ENCODE measurements at regions not wholly inside any gene's neighbourhood (a gene's known extent, or its start where the extent isn't known, plus 50 kb on each side); places are given as distances from the start of the nearest gene placed in this dataset.
A peak's percentile ranks its signal among the peaks of the same experiment; 100 is the strongest.

- no peak for DNase-seq (ENCODE audit: low read depth, low spot score)
- FAIRE-seq, result no peak
- H2AFZ ChIP-seq (ENCODE audit: control insufficient read depth, low read length), result no peak overlapping the region
These were observed 210.6 kb upstream of the GADL1 start for GRCh38 chr3:31105011-31105410.

GRCh38 chr3:31105438-31106077 lies 211.1 kb upstream of the GADL1 start:
- Histone ChIP-seq H3K9me3 (ENCODE audit: control insufficient read depth, low read depth, low read length) (no peaks in the 10 kb centered on the region), H3K9ac (ENCODE audit: control insufficient read depth, extremely low read depth, insufficient read depth, low read length) (no peak overlapping the region), H3K79me2 (ENCODE audit: control insufficient read depth, insufficient read depth, low read length) (no peaks in the 10 kb centered on the region), H3K27ac (ENCODE audit: control insufficient read depth, insufficient read depth, low read length) (peak overlapping the region; percentile 73), H3K27me3 (ENCODE audit: control insufficient read depth, extremely low read depth, insufficient read depth, low read length) (no peaks in the 10 kb centered on the region), H3K36me3 (ENCODE audit: control insufficient read depth in 2 of 2, extremely low read depth in 1 of 2, insufficient read depth in 2 of 2, low read length in 2 of 2) (no peaks in the 10 kb centered on the region), H3K4me1 (ENCODE audit: control insufficient read depth, extremely low read depth, insufficient read depth, low read length) (peaks cover 62% of the 10 kb centered on the region), H2AFZ (ENCODE audit: control insufficient read depth, low read length) (no peak overlapping the region), H3K4me3 (ENCODE audit: control insufficient read depth in 2 of 3, extremely low read depth in 1 of 3, insufficient read depth in 2 of 3, low read depth in 1 of 3, low read length in 3 of 3) (peak overlapping the region in 2 of 3 experiments; percentile 2 to 15), H3K9me1 (ENCODE audit: control insufficient read depth, extremely low read depth, insufficient read depth, low read length) (no peaks in the 10 kb centered on the region), H4K20me1 (ENCODE audit: control insufficient read depth, extremely low read depth, insufficient read depth, low read length) (no peaks in the 10 kb centered on the region), H3K4me2 (ENCODE audit: control insufficient read depth, extremely low read depth, insufficient read depth, low read depth, low read length) (peak overlapping the region; percentile 81)
- DNase-seq (ENCODE audit: low read depth, low spot score) (peak; percentile 89), FAIRE-seq (peak; percentile 81)
- no peak for TF ChIP-seq CTCF (optimal IDR thresholded peaks at IDR 0.05 in 1 of 3, IDR thresholded peaks at IDR 0.05 in 1 of 3, conservative IDR thresholded peaks at IDR 0.05 in 1 of 3; ENCODE audit: extremely low read depth in 1 of 3, insufficient read depth in 2 of 3, low read length in 3 of 3)
- no peak for TF ChIP-seq EZH2 (IDR thresholded peaks at IDR 0.05; ENCODE audit: low read length)
- dilution Hi-C loops (cut with MboI; ENCODE audit: extremely low pct_ligation_motif_present, low sequenced_read_pairs), result no loop called here

More at GRCh38 chr3:31105011-31105410, 210.6 kb upstream of the GADL1 start:
- peak overlapping the region; percentile 81 for H3K4me2 ChIP-seq (ENCODE audit: control insufficient read depth, extremely low read depth, insufficient read depth, low read depth, low read length)
- H3K27ac ChIP-seq (ENCODE audit: control insufficient read depth, insufficient read depth, low read length), result peak overlapping the region; percentile 7
- TF ChIP-seq CTCF (optimal IDR thresholded peaks at IDR 0.05 in 1 of 3, IDR thresholded peaks at IDR 0.05 in 1 of 3, conservative IDR thresholded peaks at IDR 0.05 in 1 of 3; ENCODE audit: extremely low read depth in 1 of 3, insufficient read depth in 2 of 3, low read length in 3 of 3) (no peak), EZH2 (IDR thresholded peaks at IDR 0.05; ENCODE audit: low read length) (no peak)
- peaks cover 62% of the 10 kb centered on the region for H3K4me1 ChIP-seq (ENCODE audit: control insufficient read depth, extremely low read depth, insufficient read depth, low read length)
- no peaks in the 10 kb centered on the region for H3K9me1 ChIP-seq (ENCODE audit: control insufficient read depth, extremely low read depth, insufficient read depth, low read length)
- no peaks in the 10 kb centered on the region for H3K36me3 ChIP-seq (ENCODE audit: control insufficient read depth in 2 of 2, extremely low read depth in 1 of 2, insufficient read depth in 2 of 2, low read length in 2 of 2)
- dilution Hi-C loops (cut with MboI; ENCODE audit: extremely low pct_ligation_motif_present, low sequenced_read_pairs), result no loop called here
- H4K20me1 ChIP-seq (ENCODE audit: control insufficient read depth, extremely low read depth, insufficient read depth, low read length), result no peaks in the 10 kb centered on the region
- H3K9me3 ChIP-seq (ENCODE audit: control insufficient read depth, low read depth, low read length), result no peaks in the 10 kb centered on the region
- H3K4me3 ChIP-seq (ENCODE audit: control insufficient read depth in 2 of 3, extremely low read depth in 1 of 3, insufficient read depth in 2 of 3, low read depth in 1 of 3, low read length in 3 of 3), result no peak overlapping the region
- no peaks in the 10 kb centered on the region for H3K27me3 ChIP-seq (ENCODE audit: control insufficient read depth, extremely low read depth, insufficient read depth, low read length)
- H3K9ac ChIP-seq (ENCODE audit: control insufficient read depth, extremely low read depth, insufficient read depth, low read length), result no peak overlapping the region
- H3K79me2 ChIP-seq (ENCODE audit: control insufficient read depth, insufficient read depth, low read length), result no peaks in the 10 kb centered on the region

Measured in keratinocyte (primary cell).